ENCODE measurements at regions not wholly inside any gene's neighbourhood (a gene's known extent, or its start where the extent isn't known, plus 50 kb on each side); places are given as distances from the start of the nearest gene placed in this dataset.

GRCh38 chr3:182366746-182367145 is 426.6 kb upstream of the ATP11B start:
- no peak for DNase-seq

- DNase-seq = no peak
Observed at GRCh38 chr3:182369861-182370260, 423.4 kb upstream of the ATP11B start.

GRCh38 chr3:182370949-182371348 is 422.4 kb upstream of the ATP11B start:
- DNase-seq = no peak

GRCh38 chr3:182375916-182376315 is 417.4 kb upstream of the ATP11B start:
- DNase-seq = no peak

- DNase-seq = no peak
Observed at GRCh38 chr3:182382112-182382857, 411.0 kb upstream of the ATP11B start.

GRCh38 chr3:182384221-182384620 is 409.1 kb upstream of the ATP11B start:
- no peak for DNase-seq

- no peak for DNase-seq
Observed at GRCh38 chr3:182385356-182385755, 407.9 kb upstream of the ATP11B start.

GRCh38 chr3:182388506-182388905 is 404.8 kb upstream of the ATP11B start:
- no peak for DNase-seq

GRCh38 chr3:182389071-182389815 is 404.1 kb upstream of the ATP11B start:
- DNase-seq = no peak

GRCh38 chr3:182390421-182390820 is 402.9 kb upstream of the ATP11B start:
- DNase-seq = no peak

GRCh38 chr3:182392182-182392937 is 400.9 kb upstream of the ATP11B start:
- no peak for DNase-seq

- no peak for DNase-seq
Observed at GRCh38 chr3:182393151-182393550, 400.2 kb upstream of the ATP11B start.

- DNase-seq = no peak
Observed at GRCh38 chr3:182393830-182394367, 399.4 kb upstream of the ATP11B start.

GRCh38 chr3:182397164-182397563 is 396.1 kb upstream of the ATP11B start:
- DNase-seq = no peak

- DNase-seq = no peak
Observed at GRCh38 chr3:182399978-182400737, 393.1 kb upstream of the ATP11B start.

GRCh38 chr3:182400838-182401237 is 392.5 kb upstream of the ATP11B start:
- DNase-seq = no peak

GRCh38 chr3:182404031-182404430 is 389.3 kb upstream of the ATP11B start:
- DNase-seq = no peak

GRCh38 chr3:182405759-182406158 is 387.5 kb upstream of the ATP11B start:
- DNase-seq = no peak

- DNase-seq = no peak
Observed at GRCh38 chr3:182406786-182407185, 386.5 kb upstream of the ATP11B start.

- DNase-seq = no peak
Observed at GRCh38 chr3:182410051-182410450, 383.3 kb upstream of the ATP11B start.

- no peak for DNase-seq
Observed at GRCh38 chr3:182412066-182412465, 381.2 kb upstream of the ATP11B start.

- DNase-seq = no peak
Observed at GRCh38 chr3:182413061-182413460, 380.2 kb upstream of the ATP11B start.

- DNase-seq = no peak
Observed at GRCh38 chr3:182413682-182414081, 379.6 kb upstream of the ATP11B start.

Data from HCEC 1CT (cell line).